Liver (tissue), 7 donors: ENCODE measurements at regions not wholly inside any gene's neighbourhood (a gene's known extent, or its start where the extent isn't known, plus 50 kb on each side); places are given as distances from the start of the nearest gene placed in this dataset.

Source experiments
- DNase-seq: peaks from one replicate; pipeline ENCODE4 v3.0.0-alpha.2; 2017; ENCODE audit warnings: low spot score
- H3K27ac ChIP-seq, 2 donors: one replicate each; pipeline ENCODE4 v1.7.0; 2013; ENCODE audit warnings: inconsistent platforms in 2 of 2, low read length in 2 of 2, control low read depth in 1 of 2, low read depth in 1 of 2, mild to moderate bottlenecking in 1 of 2
- H3K27me3 ChIP-seq, 4 donors: one replicate each; pipeline versions ENCODE4 v1.6.1 to v1.7.0; 2013; ENCODE audit warnings: low read length in 3 of 4, inconsistent platforms in 1 of 4, mild to moderate bottlenecking in 1 of 4, moderate library complexity in 1 of 4; ENCODE audit not compliant: control insufficient read depth in 4 of 4, insufficient read depth in 4 of 4
- H3K36me3 ChIP-seq, 4 donors: one replicate each; pipeline versions ENCODE4 v1.6.1 to v1.7.0; 2013; ENCODE audit warnings: low read length in 3 of 4, mild to moderate bottlenecking in 3 of 4, low read depth in 1 of 4, moderate library complexity in 1 of 4; ENCODE audit not compliant: control insufficient read depth in 4 of 4, insufficient read depth in 3 of 4
- H3K4me1 ChIP-seq, 4 donors: one replicate each; pipeline versions ENCODE4 v1.6.1 to v1.7.0; 2013; ENCODE audit warnings: low read length in 3 of 4, mild to moderate bottlenecking in 3 of 4, moderate library complexity in 1 of 4; ENCODE audit not compliant: control insufficient read depth in 4 of 4, insufficient read depth in 4 of 4
- H3K4me3 ChIP-seq, 3 donors: one replicate each; pipeline versions ENCODE4 v1.6.1 to v1.7.0; 2013; ENCODE audit warnings: low read length in 3 of 3, control low read depth in 1 of 3, low read depth in 1 of 3, mild to moderate bottlenecking in 1 of 3
- H3K9ac ChIP-seq, 2 donors: one replicate each; pipeline ENCODE4 v1.7.0; 2013; ENCODE audit warnings: low read length in 2 of 2, mild to moderate bottlenecking in 2 of 2, moderate library complexity in 2 of 2, control low read depth in 1 of 2, low read depth in 1 of 2
- H3K9me3 ChIP-seq, 4 donors: one replicate each; pipeline versions ENCODE4 v1.6.1 to v1.7.0; 2013; ENCODE audit warnings: low read length in 3 of 4; ENCODE audit not compliant: control insufficient read depth in 4 of 4
- GABPA ChIP-seq, 2 donors: IDR thresholded peaks in 1 of 2; conservative IDR thresholded peaks in 1 of 2; 2 replicates each; pipeline ENCODE4 v1.6.1; 2016; ENCODE audit warnings: antibody characterized with exemption in 2 of 2, mild to moderate bottlenecking in 1 of 2, moderate library complexity in 1 of 2
- HNF4A ChIP-seq, 2 donors: conservative IDR thresholded peaks; 2 replicates each; pipeline ENCODE4 v1.6.1; 2016; ENCODE audit warnings: antibody characterized with exemption in 2 of 2, mild to moderate bottlenecking in 2 of 2
- HNF4G ChIP-seq: IDR thresholded peaks from 2 replicates; pipeline ENCODE4 v1.6.1; 2016; ENCODE audit warnings: antibody characterized with exemption
- MAX ChIP-seq: IDR thresholded peaks from 2 replicates; pipeline ENCODE4 v1.6.1; 2016; ENCODE audit warnings: antibody characterized with exemption
- NR2F2 ChIP-seq: IDR thresholded peaks from 2 replicates; pipeline ENCODE4 v1.6.1; 2016; ENCODE audit warnings: antibody characterized with exemption
- RAD21 ChIP-seq, 2 donors: IDR thresholded peaks; 2 replicates each; pipeline ENCODE4 v1.6.1; 2016; ENCODE audit warnings: antibody characterized with exemption in 2 of 2, mild to moderate bottlenecking in 2 of 2
- RXRA ChIP-seq, 2 donors: IDR thresholded peaks; 2 replicates each; pipeline ENCODE4 v1.6.1; 2017 to 2018; ENCODE audit warnings: antibody characterized with exemption in 2 of 2, mild to moderate bottlenecking in 1 of 2
- TAF1 ChIP-seq: conservative IDR thresholded peaks from 2 replicates; pipeline ENCODE4 v1.6.1; 2016; ENCODE audit warnings: antibody characterized with exemption, mild to moderate bottlenecking
- WGBS: extraction: QIAGEN DNeasy Blood & Tissue Kit; methylation state at CpG from one replicate; pipeline ENCODE4 v1.1.7; 2013; 5-methylcytosine and 5-hydroxymethylcytosine counted together
- TF ChIP-seq, protein P1 (sequence below): IDR thresholded peaks from 2 replicates; pipeline ENCODE4 v1.6.1; 2016; ENCODE audit warnings: antibody characterized with exemption
- TF ChIP-seq, protein P2 (sequence below): IDR thresholded peaks from 2 replicates; pipeline ENCODE4 v1.6.1; 2016; ENCODE audit warnings: antibody characterized with exemption, mild to moderate bottlenecking
- donor health status: healthy.
- donor health status: healthy.
- donor health status: healthy.
- donor health status: healthy.

DNA sequence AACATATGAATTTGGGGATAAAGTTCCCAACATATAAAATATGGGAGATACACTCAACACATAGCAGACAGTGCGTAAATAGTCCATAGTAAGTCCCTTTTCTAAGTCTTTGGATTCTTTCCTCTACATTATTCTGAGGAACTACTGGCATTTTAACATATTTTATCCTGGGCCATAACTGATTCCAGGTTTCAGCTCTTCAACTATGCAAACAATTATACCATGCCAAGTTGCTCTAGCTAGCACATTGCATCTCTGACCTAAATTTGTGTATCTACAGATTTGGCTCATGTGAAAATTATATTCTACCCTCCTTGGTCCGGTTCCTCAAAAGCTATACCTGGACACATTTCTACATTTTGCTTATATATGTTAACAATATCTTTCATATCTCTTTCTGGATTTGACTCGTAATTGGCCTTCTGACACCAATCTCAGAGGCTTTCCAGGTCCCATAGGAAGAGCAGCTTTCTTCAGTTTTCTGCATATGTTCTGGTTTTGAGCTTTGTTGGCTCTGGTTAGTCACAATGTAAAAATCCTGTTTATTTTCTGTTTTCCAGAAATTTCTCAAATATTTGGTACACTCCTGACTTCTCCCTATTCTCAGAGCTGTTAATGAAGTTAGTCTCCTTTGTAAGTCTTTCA is 305.4 kb downstream of the BMP4 start (continued):
- TF ChIP-seq MAX (no peak), NR2F2 (no peak), RAD21 (IDR thresholded peaks at IDR 0.05) (no peak)
- TF ChIP-seq, protein P1, sequence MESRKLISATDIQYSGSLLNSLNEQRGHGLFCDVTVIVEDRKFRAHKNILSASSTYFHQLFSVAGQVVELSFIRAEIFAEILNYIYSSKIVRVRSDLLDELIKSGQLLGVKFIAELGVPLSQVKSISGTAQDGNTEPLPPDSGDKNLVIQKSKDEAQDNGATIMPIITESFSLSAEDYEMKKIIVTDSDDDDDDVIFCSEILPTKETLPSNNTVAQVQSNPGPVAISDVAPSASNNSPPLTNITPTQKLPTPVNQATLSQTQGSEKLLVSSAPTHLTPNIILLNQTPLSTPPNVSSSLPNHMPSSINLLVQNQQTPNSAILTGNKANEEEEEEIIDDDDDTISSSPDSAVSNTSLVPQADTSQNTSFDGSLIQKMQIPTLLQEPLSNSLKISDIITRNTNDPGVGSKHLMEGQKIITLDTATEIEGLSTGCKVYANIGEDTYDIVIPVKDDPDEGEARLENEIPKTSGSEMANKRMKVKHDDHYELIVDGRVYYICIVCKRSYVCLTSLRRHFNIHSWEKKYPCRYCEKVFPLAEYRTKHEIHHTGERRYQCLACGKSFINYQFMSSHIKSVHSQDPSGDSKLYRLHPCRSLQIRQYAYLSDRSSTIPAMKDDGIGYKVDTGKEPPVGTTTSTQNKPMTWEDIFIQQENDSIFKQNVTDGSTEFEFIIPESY: no peak

DNA sequence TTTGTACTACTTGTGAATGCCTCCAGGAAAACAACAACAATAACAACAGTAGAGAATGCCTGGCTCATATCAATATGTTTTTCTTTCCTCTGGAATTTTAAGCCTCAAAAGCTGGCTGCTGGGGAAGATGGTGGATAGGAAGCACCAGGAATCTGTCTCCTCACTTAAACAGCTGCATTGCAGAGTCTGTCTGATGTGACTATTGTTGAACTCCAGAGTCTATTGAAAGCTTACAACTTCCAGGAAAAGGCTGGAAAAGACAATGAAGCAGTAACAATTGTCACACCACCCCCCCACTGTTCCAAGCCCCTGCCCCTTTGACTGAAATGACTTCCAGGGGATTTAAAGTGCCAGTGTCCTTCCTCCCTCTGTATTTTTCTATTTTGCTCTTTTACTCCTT is 309.7 kb downstream of the BMP4 start:
- H3K36me3 ChIP-seq: no peaks in the 10 kb centered on the region
- no peak overlapping the region for H3K4me3 ChIP-seq
- TF ChIP-seq TAF1 (no peak), HNF4G (no peak), RXRA (IDR thresholded peaks at IDR 0.05) (no peak), MAX (no peak), HNF4A (conservative IDR thresholded peaks at IDR 0.05) (no peak), NR2F2 (no peak)
- H3K9me3 ChIP-seq: no peaks in the 10 kb centered on the region
- H3K27ac ChIP-seq: no peak overlapping the region
- no peaks in the 10 kb centered on the region for H3K4me1 ChIP-seq
- H3K9ac ChIP-seq: no peak overlapping the region
- no peaks in the 10 kb centered on the region for H3K27me3 ChIP-seq
- DNase-seq: no peak

DNA sequence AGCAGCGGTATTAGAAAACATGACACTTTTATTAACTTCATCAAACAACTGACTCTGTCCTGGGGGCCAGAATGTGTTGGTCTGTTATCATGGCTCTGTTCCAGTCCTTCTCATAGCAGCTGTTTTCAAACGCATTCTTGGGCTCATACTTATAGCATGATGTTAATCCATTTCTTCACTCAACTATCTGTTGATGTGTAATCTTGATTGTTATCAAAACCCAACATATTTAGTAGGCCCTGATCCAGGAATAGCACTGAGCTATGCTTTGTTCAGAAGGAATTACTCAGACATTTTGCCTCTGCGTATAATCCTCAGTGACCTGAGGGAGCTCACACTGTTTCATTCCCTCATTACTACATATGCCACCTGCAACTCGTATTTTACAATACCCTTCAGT is 315.9 kb downstream of the BMP4 start:
- Histone ChIP-seq H3K4me3 (no peak overlapping the region), H3K27ac (no peak overlapping the region), H3K27me3 (no peaks in the 10 kb centered on the region), H3K9me3 (no peaks in the 10 kb centered on the region), H3K9ac (no peak overlapping the region), H3K36me3 (no peaks in the 10 kb centered on the region), H3K4me1 (no peaks in the 10 kb centered on the region)
- 80% methylated on average over 4 of the region's 4 CpGs for WGBS
- TF ChIP-seq, protein P2, sequence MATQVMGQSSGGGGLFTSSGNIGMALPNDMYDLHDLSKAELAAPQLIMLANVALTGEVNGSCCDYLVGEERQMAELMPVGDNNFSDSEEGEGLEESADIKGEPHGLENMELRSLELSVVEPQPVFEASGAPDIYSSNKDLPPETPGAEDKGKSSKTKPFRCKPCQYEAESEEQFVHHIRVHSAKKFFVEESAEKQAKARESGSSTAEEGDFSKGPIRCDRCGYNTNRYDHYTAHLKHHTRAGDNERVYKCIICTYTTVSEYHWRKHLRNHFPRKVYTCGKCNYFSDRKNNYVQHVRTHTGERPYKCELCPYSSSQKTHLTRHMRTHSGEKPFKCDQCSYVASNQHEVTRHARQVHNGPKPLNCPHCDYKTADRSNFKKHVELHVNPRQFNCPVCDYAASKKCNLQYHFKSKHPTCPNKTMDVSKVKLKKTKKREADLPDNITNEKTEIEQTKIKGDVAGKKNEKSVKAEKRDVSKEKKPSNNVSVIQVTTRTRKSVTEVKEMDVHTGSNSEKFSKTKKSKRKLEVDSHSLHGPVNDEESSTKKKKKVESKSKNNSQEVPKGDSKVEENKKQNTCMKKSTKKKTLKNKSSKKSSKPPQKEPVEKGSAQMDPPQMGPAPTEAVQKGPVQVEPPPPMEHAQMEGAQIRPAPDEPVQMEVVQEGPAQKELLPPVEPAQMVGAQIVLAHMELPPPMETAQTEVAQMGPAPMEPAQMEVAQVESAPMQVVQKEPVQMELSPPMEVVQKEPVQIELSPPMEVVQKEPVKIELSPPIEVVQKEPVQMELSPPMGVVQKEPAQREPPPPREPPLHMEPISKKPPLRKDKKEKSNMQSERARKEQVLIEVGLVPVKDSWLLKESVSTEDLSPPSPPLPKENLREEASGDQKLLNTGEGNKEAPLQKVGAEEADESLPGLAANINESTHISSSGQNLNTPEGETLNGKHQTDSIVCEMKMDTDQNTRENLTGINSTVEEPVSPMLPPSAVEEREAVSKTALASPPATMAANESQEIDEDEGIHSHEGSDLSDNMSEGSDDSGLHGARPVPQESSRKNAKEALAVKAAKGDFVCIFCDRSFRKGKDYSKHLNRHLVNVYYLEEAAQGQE: no peak
- no peak for TF ChIP-seq HNF4G
- no peak for TF ChIP-seq GABPA (IDR thresholded peaks at IDR 0.05 in 1 of 2, conservative IDR thresholded peaks at IDR 0.05 in 1 of 2)
- DNase-seq: no peak
